ENCODE measurements at regions not wholly inside any gene's neighbourhood (a gene's known extent, or its start where the extent isn't known, plus 50 kb on each side); places are given as distances from the start of the nearest gene placed in this dataset.

DNA sequence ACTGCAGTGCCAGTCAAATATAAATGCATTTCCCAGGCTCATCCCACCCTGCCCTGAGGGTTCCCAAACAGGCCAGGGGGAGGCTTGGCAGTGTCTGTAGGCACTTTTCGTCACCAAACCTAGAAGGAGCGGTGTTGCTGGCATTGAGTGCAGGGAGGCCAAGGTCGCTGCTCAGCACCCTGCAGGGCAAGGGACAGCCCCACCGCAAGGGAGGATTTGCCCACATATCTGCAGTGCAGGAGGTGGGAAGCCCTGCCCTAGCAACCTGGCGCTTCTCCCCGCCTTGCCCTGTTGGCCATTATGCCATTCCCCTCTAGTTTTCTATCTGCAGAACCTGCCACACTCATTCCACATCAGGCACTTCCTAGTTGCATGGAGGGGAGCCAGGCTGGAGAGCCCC, 327.8 kb upstream of the ADCY2 start:
- Histone ChIP-seq H3K4me2 (no peak overlapping the region), H2AFZ (no peak overlapping the region), H3K27me3 (no peaks in the 10 kb centered on the region), H3K79me2 (no peaks in the 10 kb centered on the region), H3K9me3 (ENCODE audit: low read depth) (no peaks in the 10 kb centered on the region), H4K20me1 (ENCODE audit: insufficient read depth, poor library complexity, severe bottlenecking) (no peaks in the 10 kb centered on the region), H3K36me3 (replicated peaks; ENCODE audit: insufficient read depth, low read depth) (no peaks in the 10 kb centered on the region), H3K9me2 (replicated peaks; ENCODE audit: insufficient read depth) (no peaks in the 10 kb centered on the region), H3K4me1 (ENCODE audit: insufficient read depth) (no peaks in the 10 kb centered on the region), H3K4me3 (no peak overlapping the region), H3K27ac (no peak overlapping the region)
- TF ChIP-seq CTCF (IDR thresholded peaks at IDR 0.05; ENCODE audit: poor library complexity) (no peak), EZH2 (IDR thresholded peaks at IDR 0.05; ENCODE audit: borderline replicate concordance) (no peak), EZH2phosphoT487 (IDR thresholded peaks at IDR 0.05; ENCODE audit: low read depth, severe bottlenecking, unreplicated experiment) (no peak)
- DNase-seq (ENCODE audit: low spot score) = no peak
- WGBS (ENCODE audit: low lambda C conversion rate, missing lambda C conversion rate) = 96% methylated on average over 6 of the region's 6 CpGs

DNA sequence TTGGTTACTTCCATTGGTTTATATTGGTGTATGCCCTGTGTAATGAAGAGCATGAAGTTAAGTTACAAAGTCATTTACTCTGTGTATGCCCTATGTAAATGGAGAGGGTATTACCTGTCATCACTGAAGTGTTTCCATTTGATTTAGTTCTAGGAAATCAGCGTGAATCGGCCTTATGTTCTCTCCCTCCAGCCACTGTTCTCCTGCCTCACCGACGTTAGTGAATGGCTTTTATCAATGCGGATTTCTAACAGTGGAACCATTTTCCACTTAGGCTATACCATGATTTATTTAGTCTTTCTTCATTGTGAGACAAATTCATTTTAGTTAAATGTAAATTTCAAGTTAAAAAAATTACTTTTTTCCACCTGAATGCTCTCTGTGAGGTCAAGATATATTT, 327.0 kb upstream of the ADCY2 start:
- DNase-seq (ENCODE audit: low spot score) = no peak
- TF ChIP-seq CTCF (IDR thresholded peaks at IDR 0.05; ENCODE audit: poor library complexity) (no peak), EZH2 (IDR thresholded peaks at IDR 0.05; ENCODE audit: borderline replicate concordance) (no peak), EZH2phosphoT487 (IDR thresholded peaks at IDR 0.05; ENCODE audit: low read depth, severe bottlenecking, unreplicated experiment) (no peak)
- no peaks in the 10 kb centered on the region for H3K9me2 ChIP-seq (replicated peaks; ENCODE audit: insufficient read depth)
- no peak overlapping the region for H3K27ac ChIP-seq
- 94% methylated on average over 5 of the region's 5 CpGs for WGBS (ENCODE audit: low lambda C conversion rate, missing lambda C conversion rate)
- H3K4me2 ChIP-seq = no peak overlapping the region
- no peaks in the 10 kb centered on the region for H4K20me1 ChIP-seq (ENCODE audit: insufficient read depth, poor library complexity, severe bottlenecking)
- H3K4me1 ChIP-seq (ENCODE audit: insufficient read depth) = no peaks in the 10 kb centered on the region
- H2AFZ ChIP-seq = no peak overlapping the region
- H3K9me3 ChIP-seq (ENCODE audit: low read depth) = no peaks in the 10 kb centered on the region
- H3K4me3 ChIP-seq = no peak overlapping the region
- no peaks in the 10 kb centered on the region for H3K79me2 ChIP-seq
- H3K27me3 ChIP-seq = no peaks in the 10 kb centered on the region
- no peaks in the 10 kb centered on the region for H3K36me3 ChIP-seq (replicated peaks; ENCODE audit: insufficient read depth, low read depth)

GRCh38 chr5:7072188-7072587, 323.8 kb upstream of the ADCY2 start:
- no peaks in the 10 kb centered on the region for H3K9me2 ChIP-seq (replicated peaks; ENCODE audit: insufficient read depth)
- TF ChIP-seq EZH2phosphoT487 (IDR thresholded peaks at IDR 0.05; ENCODE audit: low read depth, severe bottlenecking, unreplicated experiment) (no peak), CTCF (IDR thresholded peaks at IDR 0.05; ENCODE audit: poor library complexity) (no peak), EZH2 (IDR thresholded peaks at IDR 0.05; ENCODE audit: borderline replicate concordance) (no peak)
- H3K27me3 ChIP-seq = no peaks in the 10 kb centered on the region
- H3K36me3 ChIP-seq (replicated peaks; ENCODE audit: insufficient read depth, low read depth) = no peaks in the 10 kb centered on the region
- no peaks in the 10 kb centered on the region for H3K79me2 ChIP-seq
- H3K27ac ChIP-seq = no peak overlapping the region
- no peak overlapping the region for H3K4me3 ChIP-seq
- no peaks in the 10 kb centered on the region for H3K4me1 ChIP-seq (ENCODE audit: insufficient read depth)
- no peak overlapping the region for H2AFZ ChIP-seq
- H4K20me1 ChIP-seq (ENCODE audit: insufficient read depth, poor library complexity, severe bottlenecking) = no peaks in the 10 kb centered on the region
- WGBS (ENCODE audit: low lambda C conversion rate, missing lambda C conversion rate) = 59% methylated on average over 4 of the region's 4 CpGs
- H3K4me2 ChIP-seq = no peak overlapping the region
- H3K9me3 ChIP-seq (ENCODE audit: low read depth) = no peaks in the 10 kb centered on the region
- no peak for DNase-seq (ENCODE audit: low spot score)

DNA sequence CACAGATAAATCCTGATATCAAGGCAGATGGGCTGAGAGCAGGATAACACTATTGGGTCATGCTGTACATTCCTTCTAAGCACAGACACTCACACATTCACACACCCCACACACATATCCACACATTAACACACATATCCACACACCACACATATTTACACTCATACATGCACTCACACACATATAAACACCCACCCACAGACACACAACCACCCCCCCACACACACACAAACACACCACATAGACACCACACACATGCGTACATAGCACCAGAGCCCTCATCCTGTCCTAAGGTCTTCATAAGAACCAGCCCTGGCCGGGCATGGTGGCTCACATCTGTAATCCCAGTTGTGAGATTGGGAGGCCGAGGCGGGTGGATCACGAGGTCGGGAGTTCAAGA, 322.3 kb upstream of the ADCY2 start:
- Histone ChIP-seq H4K20me1 (ENCODE audit: insufficient read depth, poor library complexity, severe bottlenecking) (no peaks in the 10 kb centered on the region), H3K36me3 (replicated peaks; ENCODE audit: insufficient read depth, low read depth) (no peaks in the 10 kb centered on the region), H3K27me3 (no peaks in the 10 kb centered on the region), H3K4me1 (ENCODE audit: insufficient read depth) (no peaks in the 10 kb centered on the region), H3K79me2 (no peaks in the 10 kb centered on the region), H3K9me2 (replicated peaks; ENCODE audit: insufficient read depth) (no peaks in the 10 kb centered on the region), H3K4me3 (no peak overlapping the region), H3K4me2 (no peak overlapping the region), H3K9me3 (ENCODE audit: low read depth) (no peaks in the 10 kb centered on the region), H3K27ac (no peak overlapping the region), H2AFZ (no peak overlapping the region)
- DNase-seq (ENCODE audit: low spot score) = no peak
- TF ChIP-seq EZH2phosphoT487 (IDR thresholded peaks at IDR 0.05; ENCODE audit: low read depth, severe bottlenecking, unreplicated experiment) (no peak), CTCF (IDR thresholded peaks at IDR 0.05; ENCODE audit: poor library complexity) (no peak), EZH2 (IDR thresholded peaks at IDR 0.05; ENCODE audit: borderline replicate concordance) (no peak)
- WGBS (ENCODE audit: low lambda C conversion rate, missing lambda C conversion rate) = 97% methylated on average over 5 of the region's 6 CpGs
